BE2C (cell line): ENCODE measurements at regions not wholly inside any gene's neighbourhood (a gene's known extent, or its start where the extent isn't known, plus 50 kb on each side); places are given as distances from the start of the nearest gene placed in this dataset.

Experiments used
- DNase-seq: peaks from one replicate; pipeline ENCODE4 v3.0.0-alpha.2; 2020
- H3K27me3 ChIP-seq: fragments of 250-450 bp; sonication (Bioruptor Pico); 2 replicates; pipeline ENCODE4 v1.5.1; 2020; ENCODE audit warnings: mild to moderate bottlenecking
- H3K36me3 ChIP-seq: fragments of 250-450 bp; sonication (Bioruptor Pico); 2 replicates; pipeline ENCODE4 v1.5.1; 2020; ENCODE audit warnings: mild to moderate bottlenecking
- H3K4me1 ChIP-seq: fragments of 250-450 bp; sonication (Bioruptor Pico); 2 replicates; pipeline ENCODE4 v1.5.1; 2020
- H3K4me3 ChIP-seq: 2 replicates; pipeline ENCODE4 v1.5.1; 2011; ENCODE audit warnings: low read depth, low read length
- H3K9me3 ChIP-seq: fragments of 250-450 bp; sonication (Bioruptor Pico); 2 replicates; pipeline ENCODE4 v1.5.1; 2020
- TF ChIP-seq, protein P1 (sequence below): IDR thresholded peaks from 2 replicates; pipeline ENCODE4 v1.5.1; 2012; ENCODE audit warnings: mild to moderate bottlenecking, low read depth, low read length

GRCh38 chr4:152015597-152016302, 254.9 kb upstream of the GATB start:
- Histone ChIP-seq H3K4me1 (no peaks in the 10 kb centered on the region), H3K36me3 (no peaks in the 10 kb centered on the region), H3K9me3 (no peaks in the 10 kb centered on the region), H3K27me3 (no peaks in the 10 kb centered on the region), H3K4me3 (no peak overlapping the region)
- DNase-seq, result no peak
- TF ChIP-seq, protein P1, sequence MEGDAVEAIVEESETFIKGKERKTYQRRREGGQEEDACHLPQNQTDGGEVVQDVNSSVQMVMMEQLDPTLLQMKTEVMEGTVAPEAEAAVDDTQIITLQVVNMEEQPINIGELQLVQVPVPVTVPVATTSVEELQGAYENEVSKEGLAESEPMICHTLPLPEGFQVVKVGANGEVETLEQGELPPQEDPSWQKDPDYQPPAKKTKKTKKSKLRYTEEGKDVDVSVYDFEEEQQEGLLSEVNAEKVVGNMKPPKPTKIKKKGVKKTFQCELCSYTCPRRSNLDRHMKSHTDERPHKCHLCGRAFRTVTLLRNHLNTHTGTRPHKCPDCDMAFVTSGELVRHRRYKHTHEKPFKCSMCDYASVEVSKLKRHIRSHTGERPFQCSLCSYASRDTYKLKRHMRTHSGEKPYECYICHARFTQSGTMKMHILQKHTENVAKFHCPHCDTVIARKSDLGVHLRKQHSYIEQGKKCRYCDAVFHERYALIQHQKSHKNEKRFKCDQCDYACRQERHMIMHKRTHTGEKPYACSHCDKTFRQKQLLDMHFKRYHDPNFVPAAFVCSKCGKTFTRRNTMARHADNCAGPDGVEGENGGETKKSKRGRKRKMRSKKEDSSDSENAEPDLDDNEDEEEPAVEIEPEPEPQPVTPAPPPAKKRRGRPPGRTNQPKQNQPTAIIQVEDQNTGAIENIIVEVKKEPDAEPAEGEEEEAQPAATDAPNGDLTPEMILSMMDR, result no peak

GRCh38 chr4:152014280-152014679, 253.5 kb upstream of the GATB start:
- TF ChIP-seq, protein P1, result no peak

DNA sequence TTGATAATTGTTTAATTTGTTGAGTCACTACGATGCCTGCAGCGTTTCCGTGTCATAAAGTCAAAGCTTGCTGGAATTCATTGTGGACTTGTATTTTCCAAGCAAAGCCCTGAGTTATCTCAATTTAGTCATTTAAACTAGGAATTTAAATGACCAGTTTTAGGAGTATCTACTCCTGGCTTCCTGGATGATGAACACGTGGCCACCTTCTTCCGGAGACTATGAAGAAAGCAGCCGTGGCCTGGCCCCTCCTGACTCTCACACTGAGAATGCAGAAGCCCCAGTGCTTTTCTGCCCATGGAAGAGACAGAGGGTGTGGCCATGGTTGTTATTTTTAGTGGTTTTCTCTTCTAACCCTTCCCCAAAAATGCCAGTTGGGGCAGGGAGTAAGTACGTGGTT, 250.7 kb upstream of the GATB start:
- Histone ChIP-seq H3K36me3 (no peaks in the 10 kb centered on the region), H3K4me3 (no peak overlapping the region), H3K4me1 (no peaks in the 10 kb centered on the region), H3K27me3 (no peaks in the 10 kb centered on the region), H3K9me3 (no peaks in the 10 kb centered on the region)
- TF ChIP-seq, protein P1, result no peak
- no peak for DNase-seq

More at GRCh38 chr4:152014280-152014679, 253.5 kb upstream of the GATB start:
- no peaks in the 10 kb centered on the region for H3K27me3 ChIP-seq
- no peaks in the 10 kb centered on the region for H3K4me1 ChIP-seq
- no peak overlapping the region for H3K4me3 ChIP-seq
- H3K36me3 ChIP-seq, result no peaks in the 10 kb centered on the region
- no peak for DNase-seq
- no peaks in the 10 kb centered on the region for H3K9me3 ChIP-seq

DNA sequence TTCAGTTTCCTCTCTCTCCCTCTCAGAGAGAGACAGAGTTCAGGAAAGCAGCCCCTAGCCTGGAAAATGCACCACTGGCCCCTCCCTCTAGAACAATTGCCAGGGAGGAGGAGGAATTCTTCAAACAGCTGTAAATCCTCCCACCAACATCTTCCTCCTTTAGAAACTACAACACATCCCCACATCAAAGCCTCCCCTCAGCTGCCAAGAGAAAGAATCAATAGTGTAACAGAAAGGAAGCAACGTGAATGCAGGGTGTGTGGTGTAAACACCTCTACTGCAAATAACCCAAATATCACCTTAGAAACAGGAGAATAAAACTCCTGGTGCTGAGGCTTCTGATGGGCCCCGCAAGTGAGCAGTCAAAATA, 249.9 kb upstream of the GATB start:
- Histone ChIP-seq H3K4me1 (no peaks in the 10 kb centered on the region), H3K36me3 (no peaks in the 10 kb centered on the region), H3K9me3 (no peaks in the 10 kb centered on the region), H3K27me3 (no peaks in the 10 kb centered on the region), H3K4me3 (no peak overlapping the region)
- no peak for DNase-seq
- TF ChIP-seq, protein P1, result no peak

- H3K9me3 ChIP-seq, result no peaks in the 10 kb centered on the region
- no peaks in the 10 kb centered on the region for H3K36me3 ChIP-seq
- DNase-seq, result no peak
- no peak overlapping the region for H3K4me3 ChIP-seq
- H3K27me3 ChIP-seq, result no peaks in the 10 kb centered on the region
- TF ChIP-seq, protein P1, result no peak
- H3K4me1 ChIP-seq, result no peaks in the 10 kb centered on the region
Measured at GRCh38 chr4:152009983-152010709, 249.3 kb upstream of the GATB start.

- no peak for DNase-seq
- no peaks in the 10 kb centered on the region for H3K27me3 ChIP-seq
- H3K9me3 ChIP-seq, result no peaks in the 10 kb centered on the region
- H3K36me3 ChIP-seq, result no peaks in the 10 kb centered on the region
- TF ChIP-seq, protein P1, result no peak
- no peaks in the 10 kb centered on the region for H3K4me1 ChIP-seq
- no peak overlapping the region for H3K4me3 ChIP-seq
Measured at GRCh38 chr4:152009031-152009670, 248.3 kb upstream of the GATB start.
